KMS-11 (cell line): ENCODE measurements at regions not wholly inside any gene's neighbourhood (a gene's known extent, or its start where the extent isn't known, plus 50 kb on each side); places are given as distances from the start of the nearest gene placed in this dataset.

ENCODE experiments used
- H2AFZ ChIP-seq: fragments of 200-600 bp; sonication (generic); 2 replicates; pipeline ENCODE4 v1.6.1; 2016; ENCODE audit warnings: antibody characterized with exemption, mixed run types, low read depth
- H3K27ac ChIP-seq: fragments of 200-600 bp; sonication (generic); 2 replicates; pipeline ENCODE4 v1.6.1; 2016; ENCODE audit warnings: mild to moderate bottlenecking, mixed run types
- H3K27me3 ChIP-seq: fragments of 200-600 bp; sonication (generic); 2 replicates; pipeline ENCODE4 v1.6.1; 2017; ENCODE audit warnings: mild to moderate bottlenecking, low read depth, mixed run types, moderate library complexity; ENCODE audit not compliant: insufficient read depth
- H3K36me3 ChIP-seq: fragments of 200-600 bp; sonication (generic); 2 replicates; pipeline ENCODE4 v1.6.1; 2017; ENCODE audit warnings: mild to moderate bottlenecking, mixed run types; ENCODE audit not compliant: insufficient read depth
- H3K4me1 ChIP-seq: fragments of 200-600 bp; sonication (generic); 2 replicates; pipeline ENCODE4 v1.6.1; 2016; ENCODE audit warnings: mild to moderate bottlenecking, low read depth, mixed run types; ENCODE audit not compliant: poor library complexity, severe bottlenecking
- H3K4me2 ChIP-seq: fragments of 200-600 bp; sonication (generic); 2 replicates; pipeline ENCODE4 v1.7.0; 2016; ENCODE audit warnings: mild to moderate bottlenecking, mixed run types
- H3K4me3 ChIP-seq: fragments of 200-600 bp; sonication (generic); IDR thresholded peaks from 2 replicates; pipeline ENCODE4 v1.6.1; 2017; ENCODE audit warnings: low read depth, low read length, mixed read lengths; ENCODE audit not compliant: insufficient read depth
- H3K79me2 ChIP-seq: fragments of 200-600 bp; sonication (generic); 2 replicates; pipeline ENCODE4 v1.6.1; 2016; ENCODE audit warnings: low read depth, mixed run types; ENCODE audit not compliant: insufficient read depth
- H3K9ac ChIP-seq: fragments of 200-600 bp; sonication (generic); 2 replicates; pipeline ENCODE4 v1.6.1; 2016; ENCODE audit warnings: mild to moderate bottlenecking, mixed run types
- H4K20me1 ChIP-seq: fragments of 200-600 bp; sonication (generic); 2 replicates; pipeline ENCODE4 v1.6.1; 2016; ENCODE audit warnings: mild to moderate bottlenecking, mixed run types; ENCODE audit not compliant: insufficient read depth
- TF ChIP-seq, protein P1 (sequence below): fragments of 200-600 bp; sonication (generic); conservative IDR thresholded peaks from 2 replicates; pipeline ENCODE4 v1.6.1; 2017; ENCODE audit warnings: low read depth, mild to moderate bottlenecking, antibody characterized with exemption, low read length, moderate library complexity, mixed read lengths

DNA sequence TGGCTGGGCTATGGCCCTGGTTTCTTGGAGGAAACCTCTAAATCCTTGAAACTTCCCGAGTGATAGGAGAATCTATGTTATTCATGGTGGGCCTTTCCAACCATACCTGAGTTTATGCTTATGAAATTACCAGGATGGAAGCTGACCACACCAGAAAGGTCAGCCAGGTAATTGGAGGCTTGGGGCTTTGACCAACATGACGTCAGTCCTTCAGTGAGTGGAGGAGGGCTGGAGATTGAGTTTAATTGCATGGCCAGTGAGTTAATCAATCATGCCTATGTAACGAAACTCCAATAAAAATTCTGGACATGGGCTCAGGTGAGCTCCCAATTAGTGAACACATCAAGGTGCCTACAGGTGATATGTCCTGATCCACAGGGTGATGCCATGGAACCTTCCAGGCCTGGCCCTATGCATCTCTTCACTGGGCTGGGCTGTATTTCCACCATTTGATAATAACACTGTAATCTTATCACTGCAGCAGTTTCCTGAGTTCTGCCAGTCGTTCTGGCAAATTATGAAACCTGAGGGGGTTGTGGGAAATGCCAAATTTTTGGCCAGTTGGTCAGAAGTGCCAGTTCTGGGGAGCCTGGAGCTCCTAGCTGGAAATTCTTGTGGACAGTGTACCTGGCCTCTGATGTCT, 106.5 kb downstream of the CDH26 start:
- no peaks in the 10 kb centered on the region for H3K36me3 ChIP-seq
- no peaks in the 10 kb centered on the region for H3K4me1 ChIP-seq
- no peak overlapping the region for H3K27ac ChIP-seq
- TF ChIP-seq, protein P1, sequence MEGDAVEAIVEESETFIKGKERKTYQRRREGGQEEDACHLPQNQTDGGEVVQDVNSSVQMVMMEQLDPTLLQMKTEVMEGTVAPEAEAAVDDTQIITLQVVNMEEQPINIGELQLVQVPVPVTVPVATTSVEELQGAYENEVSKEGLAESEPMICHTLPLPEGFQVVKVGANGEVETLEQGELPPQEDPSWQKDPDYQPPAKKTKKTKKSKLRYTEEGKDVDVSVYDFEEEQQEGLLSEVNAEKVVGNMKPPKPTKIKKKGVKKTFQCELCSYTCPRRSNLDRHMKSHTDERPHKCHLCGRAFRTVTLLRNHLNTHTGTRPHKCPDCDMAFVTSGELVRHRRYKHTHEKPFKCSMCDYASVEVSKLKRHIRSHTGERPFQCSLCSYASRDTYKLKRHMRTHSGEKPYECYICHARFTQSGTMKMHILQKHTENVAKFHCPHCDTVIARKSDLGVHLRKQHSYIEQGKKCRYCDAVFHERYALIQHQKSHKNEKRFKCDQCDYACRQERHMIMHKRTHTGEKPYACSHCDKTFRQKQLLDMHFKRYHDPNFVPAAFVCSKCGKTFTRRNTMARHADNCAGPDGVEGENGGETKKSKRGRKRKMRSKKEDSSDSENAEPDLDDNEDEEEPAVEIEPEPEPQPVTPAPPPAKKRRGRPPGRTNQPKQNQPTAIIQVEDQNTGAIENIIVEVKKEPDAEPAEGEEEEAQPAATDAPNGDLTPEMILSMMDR, result no peak
- no peak overlapping the region for H3K4me2 ChIP-seq
- H2AFZ ChIP-seq, result no peak overlapping the region
- no peaks in the 10 kb centered on the region for H3K79me2 ChIP-seq
- H3K4me3 ChIP-seq, result no peak overlapping the region
- no peak overlapping the region for H3K9ac ChIP-seq
- H4K20me1 ChIP-seq, result no peaks in the 10 kb centered on the region
- no peaks in the 10 kb centered on the region for H3K27me3 ChIP-seq

DNA sequence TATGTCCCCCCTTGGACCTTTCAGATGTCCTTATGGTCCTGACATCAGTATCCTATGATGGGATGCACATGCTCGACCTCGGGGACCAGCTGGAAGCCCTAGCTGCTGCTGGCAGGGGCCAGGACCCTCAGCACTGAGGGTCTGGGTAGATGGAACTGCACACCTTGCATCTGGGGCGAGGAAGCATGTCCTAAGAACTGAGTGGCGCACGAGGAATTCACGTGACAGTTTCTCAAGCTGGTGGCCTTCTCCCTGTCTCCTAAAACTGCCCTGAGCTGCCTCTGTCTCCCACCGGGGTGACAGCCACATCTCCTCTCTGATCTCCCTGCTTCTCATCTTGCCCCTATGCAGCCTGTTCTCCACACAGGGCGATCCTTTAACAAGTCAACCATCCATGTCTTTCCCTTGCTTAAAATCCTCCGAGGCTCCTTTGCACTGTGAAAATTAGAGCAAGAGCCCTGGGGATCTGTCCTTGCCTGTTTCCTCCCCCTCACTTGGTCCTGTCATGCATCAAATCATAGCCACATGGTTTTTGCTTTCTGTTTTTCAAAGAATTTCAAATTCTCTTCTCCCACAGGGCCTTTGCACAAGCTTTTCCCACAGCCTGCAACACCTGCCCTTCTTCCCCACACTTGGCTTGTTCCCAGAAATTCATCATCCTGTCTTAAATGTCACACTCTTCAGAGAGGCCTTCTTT, 107.7 kb downstream of the CDH26 start:
- Histone ChIP-seq H3K9ac (no peak overlapping the region), H3K4me3 (no peak overlapping the region), H3K36me3 (no peaks in the 10 kb centered on the region), H2AFZ (no peak overlapping the region), H3K27ac (no peak overlapping the region), H3K4me1 (no peaks in the 10 kb centered on the region), H3K27me3 (no peaks in the 10 kb centered on the region), H3K4me2 (no peak overlapping the region), H3K79me2 (no peaks in the 10 kb centered on the region), H4K20me1 (no peaks in the 10 kb centered on the region)
- TF ChIP-seq, protein P1, result no peak

DNA sequence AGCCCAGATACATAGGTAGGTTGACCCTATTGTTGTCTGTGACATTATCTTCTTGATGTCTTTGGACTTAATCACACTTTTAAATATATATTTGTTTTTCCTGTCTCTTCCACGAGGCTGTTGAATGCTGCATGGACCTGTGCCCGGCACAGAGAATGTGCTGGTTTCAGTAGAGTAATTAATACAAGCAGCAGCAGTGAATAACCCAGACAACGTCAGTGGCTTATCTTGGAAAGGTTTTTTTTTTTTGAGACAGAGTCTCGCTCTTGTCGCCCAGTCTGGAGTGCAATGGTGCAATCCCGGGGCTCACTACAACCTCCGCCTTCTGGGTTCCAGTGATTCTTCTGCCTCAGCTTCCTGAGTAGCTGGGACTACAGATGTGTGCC, 108.2 kb downstream of the CDH26 start:
- Histone ChIP-seq H4K20me1 (no peaks in the 10 kb centered on the region), H3K4me1 (no peaks in the 10 kb centered on the region), H3K79me2 (no peaks in the 10 kb centered on the region), H3K36me3 (no peaks in the 10 kb centered on the region), H3K4me2 (no peak overlapping the region), H3K27ac (no peak overlapping the region), H3K4me3 (no peak overlapping the region), H2AFZ (no peak overlapping the region), H3K27me3 (no peaks in the 10 kb centered on the region), H3K9ac (no peak overlapping the region)
- TF ChIP-seq, protein P1, result no peak

DNA sequence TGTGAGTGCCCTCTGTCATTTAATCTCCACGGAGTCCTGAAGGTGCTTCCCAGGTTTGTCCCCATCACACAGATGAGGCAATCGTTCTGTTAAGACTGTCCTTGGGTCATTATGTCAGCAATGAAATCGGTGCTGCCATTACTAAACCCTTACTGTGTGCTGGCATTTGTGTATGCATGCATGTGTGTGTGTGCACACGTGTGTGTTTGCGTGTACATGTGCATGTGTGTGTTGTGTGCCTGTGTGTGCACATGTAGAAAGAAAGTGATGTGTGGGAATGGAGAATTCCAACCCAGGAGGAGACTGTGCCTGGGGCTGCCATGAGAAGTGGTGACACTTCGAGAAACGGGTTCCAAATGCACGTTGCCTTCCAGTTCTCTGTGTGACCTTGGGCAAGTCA, 110.3 kb downstream of the CDH26 start:
- H2AFZ ChIP-seq, result no peak overlapping the region
- no peaks in the 10 kb centered on the region for H3K4me1 ChIP-seq
- H4K20me1 ChIP-seq, result no peaks in the 10 kb centered on the region
- no peaks in the 10 kb centered on the region for H3K27me3 ChIP-seq
- no peaks in the 10 kb centered on the region for H3K36me3 ChIP-seq
- H3K27ac ChIP-seq, result no peak overlapping the region
- TF ChIP-seq, protein P1, result no peak
- H3K9ac ChIP-seq, result no peak overlapping the region
- no peak overlapping the region for H3K4me3 ChIP-seq
- H3K79me2 ChIP-seq, result no peaks in the 10 kb centered on the region
- no peak overlapping the region for H3K4me2 ChIP-seq
